ENCODE measurements at regions not wholly inside any gene's neighbourhood (a gene's known extent, or its start where the extent isn't known, plus 50 kb on each side); places are given as distances from the start of the nearest gene placed in this dataset.

DNA sequence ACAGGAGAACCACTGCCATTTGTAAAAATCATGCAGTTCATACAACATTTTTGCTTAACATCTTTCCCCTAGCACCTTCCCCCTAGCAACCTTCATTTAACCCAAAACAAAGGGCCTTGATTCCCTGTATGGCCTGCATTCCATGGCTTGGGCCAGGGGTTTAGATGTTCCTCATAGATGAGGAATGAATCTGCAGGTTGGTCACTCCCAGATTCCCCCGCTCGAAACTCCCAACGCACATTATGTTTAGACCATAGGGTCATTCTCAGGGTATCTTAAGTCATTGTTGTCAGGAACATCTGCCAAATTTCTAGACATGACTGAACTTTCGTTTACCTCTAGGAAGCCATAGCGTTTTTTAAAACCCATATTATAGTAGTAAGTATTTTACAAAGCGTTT is 282.2 kb upstream of the VLDLR start:
- WGBS, 2 donors = 84 to 85% methylated on average over 6 of the region's 6 CpGs
- no peaks in the 10 kb centered on the region for H3K9me3 ChIP-seq
- ATAC-seq (ENCODE audit: low FRiP score in 2 of 2) (no peak), DNase-seq (no peak)
- H3K36me3 ChIP-seq = no peaks in the 10 kb centered on the region
- H3K4me1 ChIP-seq = no peaks in the 10 kb centered on the region
- no peak overlapping the region for H3K27ac ChIP-seq
- no peak overlapping the region for H3K4me3 ChIP-seq
- TF ChIP-seq POLR2AphosphoS5 (IDR thresholded peaks at IDR 0.05) (no peak), POLR2A (IDR thresholded peaks at IDR 0.05) (no peak), EP300 (IDR thresholded peaks at IDR 0.05) (no peak)
- TF ChIP-seq, protein P1, sequence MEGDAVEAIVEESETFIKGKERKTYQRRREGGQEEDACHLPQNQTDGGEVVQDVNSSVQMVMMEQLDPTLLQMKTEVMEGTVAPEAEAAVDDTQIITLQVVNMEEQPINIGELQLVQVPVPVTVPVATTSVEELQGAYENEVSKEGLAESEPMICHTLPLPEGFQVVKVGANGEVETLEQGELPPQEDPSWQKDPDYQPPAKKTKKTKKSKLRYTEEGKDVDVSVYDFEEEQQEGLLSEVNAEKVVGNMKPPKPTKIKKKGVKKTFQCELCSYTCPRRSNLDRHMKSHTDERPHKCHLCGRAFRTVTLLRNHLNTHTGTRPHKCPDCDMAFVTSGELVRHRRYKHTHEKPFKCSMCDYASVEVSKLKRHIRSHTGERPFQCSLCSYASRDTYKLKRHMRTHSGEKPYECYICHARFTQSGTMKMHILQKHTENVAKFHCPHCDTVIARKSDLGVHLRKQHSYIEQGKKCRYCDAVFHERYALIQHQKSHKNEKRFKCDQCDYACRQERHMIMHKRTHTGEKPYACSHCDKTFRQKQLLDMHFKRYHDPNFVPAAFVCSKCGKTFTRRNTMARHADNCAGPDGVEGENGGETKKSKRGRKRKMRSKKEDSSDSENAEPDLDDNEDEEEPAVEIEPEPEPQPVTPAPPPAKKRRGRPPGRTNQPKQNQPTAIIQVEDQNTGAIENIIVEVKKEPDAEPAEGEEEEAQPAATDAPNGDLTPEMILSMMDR (IDR thresholded peaks at IDR 0.05) = no peak
- H3K27me3 ChIP-seq = no peaks in the 10 kb centered on the region

DNA sequence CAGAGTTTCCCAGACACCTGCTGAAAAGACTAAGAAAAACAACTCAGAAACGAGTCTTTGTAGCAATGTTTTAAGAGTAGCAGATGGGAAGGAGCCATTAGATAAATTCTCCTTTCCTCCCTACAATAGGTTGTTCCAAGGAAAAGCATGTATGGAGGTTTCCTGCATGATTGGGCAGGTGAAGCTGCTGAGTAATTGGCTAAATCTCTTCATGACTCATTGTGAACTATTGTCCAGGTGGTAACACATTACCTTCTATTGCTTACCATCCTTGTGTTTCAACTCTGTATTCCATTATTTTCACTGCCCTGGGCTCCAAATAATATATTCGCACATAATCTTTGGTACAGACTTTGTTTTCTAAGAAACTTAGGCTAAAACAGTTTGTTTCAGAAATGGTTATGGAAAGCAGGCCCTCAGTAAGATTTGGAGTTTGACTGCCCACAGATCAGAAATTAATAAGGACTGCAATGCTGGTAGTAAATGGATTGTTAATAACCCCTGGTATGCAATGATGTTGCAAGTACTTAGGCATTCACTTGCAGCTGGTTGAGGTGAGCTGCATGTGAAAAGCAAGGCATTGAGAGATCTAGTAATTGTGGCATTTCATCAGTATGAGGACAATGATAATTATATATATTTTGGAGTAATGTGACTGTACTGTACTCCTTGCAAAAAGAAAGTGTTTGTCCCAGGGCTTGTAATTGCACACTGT is 281.4 kb upstream of the VLDLR start:
- WGBS, 2 donors = 65 to 68% methylated on average over 2 of the region's 2 CpGs
- TF ChIP-seq POLR2AphosphoS5 (IDR thresholded peaks at IDR 0.05) (no peak), POLR2A (IDR thresholded peaks at IDR 0.05) (no peak), EP300 (IDR thresholded peaks at IDR 0.05) (no peak)
- TF ChIP-seq, protein P1 (IDR thresholded peaks at IDR 0.05) = no peak
- no peak overlapping the region for H3K27ac ChIP-seq
- H3K36me3 ChIP-seq = no peaks in the 10 kb centered on the region
- DNase-seq = no peak
- no peak for ATAC-seq (ENCODE audit: low FRiP score in 2 of 2)
- H3K27me3 ChIP-seq = no peaks in the 10 kb centered on the region
- no peaks in the 10 kb centered on the region for H3K9me3 ChIP-seq
- H3K4me1 ChIP-seq = no peaks in the 10 kb centered on the region
- H3K4me3 ChIP-seq = no peak overlapping the region

DNA sequence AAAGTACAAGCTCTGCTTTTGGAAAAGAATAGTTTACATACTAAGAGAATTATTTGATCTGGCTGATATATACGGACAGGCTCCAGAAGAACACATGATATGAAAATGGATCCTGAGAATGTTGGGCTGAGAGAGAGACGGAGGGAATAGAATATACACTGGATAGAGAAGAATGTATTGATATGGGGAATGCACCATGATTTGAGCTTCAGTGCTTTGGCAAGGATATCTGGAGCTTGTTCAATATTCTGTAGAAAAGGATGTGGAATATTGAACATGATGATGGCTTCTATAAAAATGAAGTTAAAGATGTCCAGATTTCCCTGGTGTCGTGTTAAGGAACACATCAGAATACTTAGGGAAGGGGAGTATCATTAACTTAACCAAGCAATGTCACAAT is 280.5 kb upstream of the VLDLR start:
- H3K4me1 ChIP-seq = no peaks in the 10 kb centered on the region
- H3K27ac ChIP-seq = no peak overlapping the region
- no peak for TF ChIP-seq EP300 (IDR thresholded peaks at IDR 0.05)
- DNase-seq (no peak), ATAC-seq (ENCODE audit: low FRiP score in 2 of 2) (no peak)
- H3K4me3 ChIP-seq = no peak overlapping the region
- WGBS, 2 donors = 58 to 80% methylated on average over 3 of the region's 3 CpGs
- H3K9me3 ChIP-seq = no peaks in the 10 kb centered on the region
- no peaks in the 10 kb centered on the region for H3K27me3 ChIP-seq
- H3K36me3 ChIP-seq = no peaks in the 10 kb centered on the region

DNA sequence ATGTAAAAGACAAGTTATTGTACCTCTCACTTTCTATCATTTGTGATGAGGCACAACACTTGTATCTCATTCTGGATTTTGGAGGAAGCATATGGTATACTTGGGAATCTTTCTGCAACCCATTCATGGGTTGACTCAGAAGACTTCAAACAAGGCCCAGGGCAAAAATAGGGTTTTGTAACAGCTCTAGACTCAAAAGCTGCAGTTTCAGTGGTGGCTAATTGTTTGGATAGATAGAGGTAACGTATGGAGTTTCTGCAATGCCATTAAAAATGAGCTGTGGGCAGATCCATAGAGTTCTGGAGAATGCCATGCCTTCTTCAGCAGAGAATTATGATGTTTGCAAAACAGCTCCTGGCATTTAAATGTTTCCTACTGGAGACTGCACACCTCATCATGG is 279.6 kb upstream of the VLDLR start:
- no peak overlapping the region for H3K4me3 ChIP-seq
- no peaks in the 10 kb centered on the region for H3K36me3 ChIP-seq
- no peak overlapping the region for H3K27ac ChIP-seq
- ATAC-seq (ENCODE audit: low FRiP score in 2 of 2) (no peak), DNase-seq (no peak)
- WGBS, 2 donors = 70 to 77% methylated on average over 1 of the region's 1 CpG
- H3K9me3 ChIP-seq = no peaks in the 10 kb centered on the region
- no peaks in the 10 kb centered on the region for H3K27me3 ChIP-seq
- H3K4me1 ChIP-seq = no peaks in the 10 kb centered on the region
- no peak for TF ChIP-seq POLR2AphosphoS5 (IDR thresholded peaks at IDR 0.05)
- TF ChIP-seq, protein P1 (IDR thresholded peaks at IDR 0.05) = no peak
- no peak for TF ChIP-seq EP300 (IDR thresholded peaks at IDR 0.05)
- no peak for TF ChIP-seq POLR2A (IDR thresholded peaks at IDR 0.05)

DNA sequence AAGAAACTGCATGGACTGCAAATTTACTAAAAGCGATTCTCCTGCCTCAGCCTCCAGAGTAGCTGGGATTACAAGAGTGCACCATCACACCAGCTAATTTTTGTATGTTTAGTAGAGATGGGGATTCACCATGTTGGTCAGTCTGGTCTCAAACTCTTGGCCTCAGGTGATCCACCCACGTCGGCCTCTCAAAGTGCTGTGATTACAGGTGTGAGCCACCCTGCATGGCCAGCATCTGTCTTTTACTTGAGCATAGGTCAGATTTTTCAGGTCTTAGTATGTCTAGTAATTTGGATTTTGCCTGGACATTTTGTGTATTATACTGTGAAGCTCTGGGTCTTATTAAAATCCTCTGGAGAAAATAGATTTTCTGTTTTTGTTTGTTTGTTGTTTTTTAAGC is 277.8 kb upstream of the VLDLR start:
- H3K36me3 ChIP-seq = no peaks in the 10 kb centered on the region
- H3K9me3 ChIP-seq = no peaks in the 10 kb centered on the region
- H3K27ac ChIP-seq = no peak overlapping the region
- no peaks in the 10 kb centered on the region for H3K4me1 ChIP-seq
- no peak overlapping the region for H3K4me3 ChIP-seq
- no peak for TF ChIP-seq POLR2AphosphoS5 (IDR thresholded peaks at IDR 0.05)
- no peak for TF ChIP-seq POLR2A (IDR thresholded peaks at IDR 0.05)
- 92 to 93% methylated on average over 3 of the region's 3 CpGs for WGBS, 2 donors
- DNase-seq = no peak
- ATAC-seq (ENCODE audit: low FRiP score in 2 of 2) = no peak
- H3K27me3 ChIP-seq = no peaks in the 10 kb centered on the region

DNA sequence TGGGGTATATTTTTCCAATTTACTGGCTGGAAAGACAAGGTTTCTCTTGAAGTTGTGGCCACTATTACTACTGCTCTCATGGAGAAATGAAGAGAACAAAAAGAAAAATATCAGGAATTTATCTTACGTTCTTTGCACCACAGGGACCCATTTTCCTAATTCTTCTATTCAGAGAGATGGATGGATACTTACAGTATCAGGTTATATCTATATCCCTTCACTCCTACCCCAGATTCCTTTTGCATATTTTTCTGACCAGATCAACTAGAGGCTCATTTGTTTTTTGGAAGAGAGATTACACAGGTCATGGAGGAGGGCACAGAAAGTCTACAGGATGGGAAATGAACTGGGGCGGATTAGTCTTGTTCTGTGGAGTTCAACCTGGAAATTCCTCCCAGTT is 277.2 kb upstream of the VLDLR start:
- Histone ChIP-seq H3K4me1 (no peaks in the 10 kb centered on the region), H3K27me3 (no peaks in the 10 kb centered on the region), H3K27ac (no peak overlapping the region), H3K36me3 (no peaks in the 10 kb centered on the region), H3K4me3 (no peak overlapping the region), H3K9me3 (no peaks in the 10 kb centered on the region)
- no peak for ATAC-seq (ENCODE audit: low FRiP score in 2 of 2)
- no peak for TF ChIP-seq EP300 (IDR thresholded peaks at IDR 0.05)
- TF ChIP-seq POLR2A (IDR thresholded peaks at IDR 0.05) = no peak
- no peak for TF ChIP-seq POLR2AphosphoS5 (IDR thresholded peaks at IDR 0.05)
- TF ChIP-seq, protein P1 (IDR thresholded peaks at IDR 0.05) = no peak
- WGBS, 2 donors = 88 to 91% methylated on average over 2 of the region's 2 CpGs
- no peak for DNase-seq

Measured in upper lobe of left lung (tissue), 6 donors.